Bronchial epithelial cell (primary cell): ENCODE measurements at regions not wholly inside any gene's neighbourhood (a gene's known extent, or its start where the extent isn't known, plus 50 kb on each side); places are given as distances from the start of the nearest gene placed in this dataset.

Experiments used
- DNase-seq: peaks from one replicate; pipeline ENCODE4 v3.0.0-alpha.2; 2010; ENCODE audit warnings: low read depth
- FAIRE-seq: peaks from 2 replicates; lab custom pipeline; 2011; peaks lifted over from hg19 to GRCh38; lab: Jason Lieb, UNC
- H3K27me3 ChIP-seq: 2 replicates; pipeline ENCODE4 v1.5.1; 2011; ENCODE audit warnings: low read length; ENCODE audit not compliant: control insufficient read depth, insufficient read depth
- H3K36me3 ChIP-seq: 2 replicates; pipeline ENCODE4 v1.5.1; 2011; ENCODE audit warnings: low read length; ENCODE audit not compliant: control insufficient read depth, insufficient read depth
- H3K4me3 ChIP-seq: 2 replicates; pipeline ENCODE4 v1.5.1; 2011; ENCODE audit warnings: mild to moderate bottlenecking, low read depth, low read length, control low read depth
- CTCF ChIP-seq: IDR thresholded peaks from 2 replicates; pipeline ENCODE4 v1.5.1; 2011; ENCODE audit warnings: mild to moderate bottlenecking, moderate library complexity, low read length, control low read depth, inconsistent platforms; ENCODE audit not compliant: insufficient read depth, severe bottlenecking

- DNase-seq = no peak
- Histone ChIP-seq H3K27me3 (no peaks in the 10 kb centered on the region), H3K36me3 (no peaks in the 10 kb centered on the region), H3K4me3 (no peak overlapping the region)
- no peak for TF ChIP-seq CTCF
- no peak for FAIRE-seq
Measured at GRCh38 chr4:81751531-81752289, 280.0 kb upstream of the RASGEF1B start.

DNA sequence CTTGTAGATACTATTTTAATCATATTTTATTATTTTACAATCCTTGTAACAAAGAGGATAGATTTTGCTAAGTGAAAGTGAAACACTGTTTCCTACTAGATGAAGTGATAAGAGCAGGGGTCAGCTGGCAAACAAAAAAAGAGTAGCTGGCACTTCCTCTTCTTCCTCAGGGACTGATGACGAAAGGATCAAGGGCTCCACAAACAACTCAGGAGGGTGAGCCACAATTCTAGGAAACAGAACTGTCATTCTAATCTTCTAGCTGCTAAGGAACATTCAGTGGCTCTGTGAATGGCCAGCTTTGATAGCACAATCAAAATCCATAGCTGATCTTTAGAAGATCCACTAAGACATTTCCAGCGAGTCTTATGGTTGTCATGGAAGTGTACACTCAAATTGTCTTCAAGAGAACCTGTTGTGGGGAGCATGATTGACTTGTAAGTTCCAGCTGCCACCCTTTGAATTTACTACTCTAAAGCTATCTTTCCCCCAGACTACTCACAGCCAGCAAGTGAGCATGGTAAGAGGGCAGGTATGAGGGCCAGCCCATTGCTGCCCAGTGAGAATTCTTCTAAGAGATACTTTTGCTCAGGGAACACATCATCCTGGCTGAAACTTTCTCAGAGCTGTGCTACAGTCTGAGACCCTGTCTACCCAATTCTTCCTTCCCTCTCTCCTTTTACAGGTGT lies 275.7 kb upstream of the RASGEF1B start:
- H3K4me3 ChIP-seq = no peak overlapping the region
- no peak for DNase-seq
- H3K36me3 ChIP-seq = no peaks in the 10 kb centered on the region
- TF ChIP-seq CTCF = no peak
- no peaks in the 10 kb centered on the region for H3K27me3 ChIP-seq
- no peak for FAIRE-seq

DNA sequence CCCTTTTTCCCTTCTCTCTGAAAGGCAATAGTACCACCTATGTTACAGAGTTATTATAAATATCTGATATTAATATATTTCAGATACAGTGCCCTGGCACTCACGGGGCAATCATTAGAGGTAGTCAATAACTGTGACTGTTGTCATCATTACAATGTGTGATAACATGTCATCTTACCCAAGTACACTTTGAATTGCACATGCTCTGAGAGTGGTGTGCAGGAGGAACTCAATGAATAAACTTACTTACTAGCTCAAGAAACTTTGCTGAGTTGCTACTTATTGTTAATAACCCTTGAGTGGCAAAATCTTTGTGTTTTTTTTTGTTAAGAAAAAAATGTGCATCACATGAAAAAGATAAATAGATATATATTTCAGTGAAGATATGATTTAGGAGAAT lies 275.1 kb upstream of the RASGEF1B start:
- FAIRE-seq (no peak), DNase-seq (no peak)
- no peak for TF ChIP-seq CTCF
- Histone ChIP-seq H3K36me3 (no peaks in the 10 kb centered on the region), H3K4me3 (no peak overlapping the region), H3K27me3 (no peaks in the 10 kb centered on the region)

DNA sequence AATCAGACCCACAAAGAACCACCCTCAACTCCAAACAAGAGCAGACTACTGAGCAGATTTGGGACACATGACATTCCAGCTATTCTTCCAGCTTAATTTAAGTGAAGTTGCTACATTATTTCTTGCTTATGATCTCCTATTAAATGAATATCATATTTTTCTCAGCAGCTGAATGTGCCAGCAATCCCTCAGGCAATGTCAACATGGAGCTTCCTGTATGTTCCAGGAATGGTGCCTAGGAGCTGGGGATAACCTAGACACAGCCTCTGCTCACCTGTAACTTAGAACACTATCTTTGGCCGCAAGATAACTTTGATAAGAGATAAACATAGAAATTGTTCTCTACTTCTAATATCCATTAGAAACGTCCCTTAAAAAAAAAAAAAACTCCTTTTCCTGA lies 274.4 kb upstream of the RASGEF1B start:
- Histone ChIP-seq H3K27me3 (no peaks in the 10 kb centered on the region), H3K4me3 (no peak overlapping the region), H3K36me3 (no peaks in the 10 kb centered on the region)
- TF ChIP-seq CTCF = no peak
- FAIRE-seq (no peak), DNase-seq (no peak)

- no peaks in the 10 kb centered on the region for H3K27me3 ChIP-seq
- no peak for TF ChIP-seq CTCF
- no peaks in the 10 kb centered on the region for H3K36me3 ChIP-seq
- FAIRE-seq (no peak), DNase-seq (no peak)
- H3K4me3 ChIP-seq = no peak overlapping the region
Measured at GRCh38 chr4:81745050-81745449, 273.3 kb upstream of the RASGEF1B start.
